ENCODE measurements at regions not wholly inside any gene's neighbourhood (a gene's known extent, or its start where the extent isn't known, plus 50 kb on each side); places are given as distances from the start of the nearest gene placed in this dataset.

DNA sequence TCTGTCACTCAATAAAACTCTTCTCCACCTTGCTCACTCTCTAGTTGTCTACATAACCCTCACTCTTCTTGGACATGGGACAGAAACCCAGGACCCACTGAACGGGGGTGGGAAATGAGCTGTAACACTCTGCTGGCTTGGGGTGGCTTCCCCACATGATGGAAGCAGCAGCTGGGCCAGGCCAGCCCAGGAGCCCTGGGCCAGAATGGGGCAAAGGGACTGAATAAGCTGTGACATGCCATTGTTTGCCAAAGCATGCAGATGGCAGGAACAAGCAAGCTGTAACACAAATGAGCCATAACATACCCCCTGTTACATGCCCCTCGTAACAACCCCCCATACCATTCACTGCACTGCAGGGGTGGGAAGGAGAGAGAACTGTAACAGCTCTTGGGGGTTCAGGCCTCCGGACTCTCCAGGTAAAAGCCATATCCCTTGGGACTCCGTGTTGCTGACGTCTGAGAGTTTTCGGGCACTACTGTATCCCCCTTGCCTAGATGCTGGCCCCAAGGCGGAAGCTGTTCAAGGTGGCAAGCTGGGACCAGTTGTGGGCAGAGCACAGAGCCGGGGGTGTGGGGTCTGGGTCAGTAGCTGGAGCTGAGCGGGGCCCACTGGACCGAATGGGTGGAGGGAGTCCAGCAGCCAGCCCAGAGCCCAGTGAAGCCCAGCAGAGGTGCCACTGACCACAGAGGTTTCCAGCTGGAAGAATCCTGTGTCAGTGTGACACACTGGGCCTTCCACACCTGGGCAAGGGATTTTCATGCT is 56.1 kb upstream of the DMRTB1 start:
- peaks cover 12% of the 10 kb centered on the region for H3K27me3 Mint-ChIP-seq (ENCODE audit: low read depth)
- H3K36me3 Mint-ChIP-seq (ENCODE audit: low read depth) = no peaks in the 10 kb centered on the region
- no peak overlapping the region for H3K27ac Mint-ChIP-seq (ENCODE audit: unreplicated experiment)
- H3K4me3 Mint-ChIP-seq (ENCODE audit: unreplicated experiment) = no peak overlapping the region
- H3K9me3 Mint-ChIP-seq (ENCODE audit: low read depth) = no peaks in the 10 kb centered on the region
- no peak for DNase-seq (ENCODE audit: low spot score)
- TF ChIP-seq, protein P1, sequence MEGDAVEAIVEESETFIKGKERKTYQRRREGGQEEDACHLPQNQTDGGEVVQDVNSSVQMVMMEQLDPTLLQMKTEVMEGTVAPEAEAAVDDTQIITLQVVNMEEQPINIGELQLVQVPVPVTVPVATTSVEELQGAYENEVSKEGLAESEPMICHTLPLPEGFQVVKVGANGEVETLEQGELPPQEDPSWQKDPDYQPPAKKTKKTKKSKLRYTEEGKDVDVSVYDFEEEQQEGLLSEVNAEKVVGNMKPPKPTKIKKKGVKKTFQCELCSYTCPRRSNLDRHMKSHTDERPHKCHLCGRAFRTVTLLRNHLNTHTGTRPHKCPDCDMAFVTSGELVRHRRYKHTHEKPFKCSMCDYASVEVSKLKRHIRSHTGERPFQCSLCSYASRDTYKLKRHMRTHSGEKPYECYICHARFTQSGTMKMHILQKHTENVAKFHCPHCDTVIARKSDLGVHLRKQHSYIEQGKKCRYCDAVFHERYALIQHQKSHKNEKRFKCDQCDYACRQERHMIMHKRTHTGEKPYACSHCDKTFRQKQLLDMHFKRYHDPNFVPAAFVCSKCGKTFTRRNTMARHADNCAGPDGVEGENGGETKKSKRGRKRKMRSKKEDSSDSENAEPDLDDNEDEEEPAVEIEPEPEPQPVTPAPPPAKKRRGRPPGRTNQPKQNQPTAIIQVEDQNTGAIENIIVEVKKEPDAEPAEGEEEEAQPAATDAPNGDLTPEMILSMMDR (IDR thresholded peaks at IDR 0.05) = no peak
- peaks cover 6% of the 10 kb centered on the region for H3K4me1 Mint-ChIP-seq (ENCODE audit: low read depth)

GRCh38 chr1:53405737-53406136 is 53.5 kb upstream of the DMRTB1 start:
- Mint-ChIP-seq H3K4me3 (ENCODE audit: unreplicated experiment) (no peak overlapping the region), H3K27me3 (ENCODE audit: low read depth) (peaks cover 12% of the 10 kb centered on the region), H3K4me1 (ENCODE audit: low read depth) (peaks cover 19% of the 10 kb centered on the region), H3K36me3 (ENCODE audit: low read depth) (no peaks in the 10 kb centered on the region), H3K27ac (ENCODE audit: unreplicated experiment) (no peak overlapping the region), H3K9me3 (ENCODE audit: low read depth) (no peaks in the 10 kb centered on the region)
- DNase-seq (ENCODE audit: low spot score) = no peak
- TF ChIP-seq, protein P1 (IDR thresholded peaks at IDR 0.05) = no peak

DNA sequence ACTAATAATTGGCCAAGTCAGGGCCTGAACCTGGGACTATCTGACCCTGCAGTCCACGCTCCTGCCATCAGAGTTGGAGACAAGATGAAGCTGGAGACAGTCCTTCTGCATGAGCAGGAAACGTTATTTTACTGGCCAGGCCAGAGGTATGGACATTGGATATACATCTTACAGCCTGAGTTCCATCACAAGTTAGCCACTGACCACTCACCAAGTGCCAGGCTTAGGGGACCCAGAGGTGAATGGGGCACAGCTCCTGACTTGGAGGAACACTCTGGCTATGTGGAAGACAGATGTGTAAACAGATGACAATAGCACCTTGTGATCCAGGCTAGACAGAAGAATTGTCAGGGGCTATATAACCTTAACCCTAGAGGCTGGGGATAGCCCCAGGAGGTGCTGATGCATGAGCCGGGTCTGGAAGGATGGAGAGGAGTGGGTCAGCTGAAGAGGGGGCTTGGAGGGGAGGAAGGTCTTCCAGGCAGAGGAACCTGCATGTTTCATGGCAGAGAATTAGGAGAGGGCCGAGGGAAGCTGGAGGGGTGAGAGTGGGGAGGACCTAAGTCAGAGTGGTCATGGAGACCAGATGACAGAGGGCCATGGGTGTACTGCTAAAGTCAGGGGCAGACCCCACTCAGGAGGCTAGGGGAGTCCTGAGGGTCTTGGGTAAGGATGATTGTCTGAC is 52.5 kb upstream of the DMRTB1 start:
- peaks cover 18% of the 10 kb centered on the region for H3K4me1 Mint-ChIP-seq (ENCODE audit: low read depth)
- no peaks in the 10 kb centered on the region for H3K36me3 Mint-ChIP-seq (ENCODE audit: low read depth)
- no peak for DNase-seq (ENCODE audit: low spot score)
- no peaks in the 10 kb centered on the region for H3K9me3 Mint-ChIP-seq (ENCODE audit: low read depth)
- H3K4me3 Mint-ChIP-seq (ENCODE audit: unreplicated experiment) = no peak overlapping the region
- peaks cover 12% of the 10 kb centered on the region for H3K27me3 Mint-ChIP-seq (ENCODE audit: low read depth)
- TF ChIP-seq, protein P1 (IDR thresholded peaks at IDR 0.05) = no peak
- H3K27ac Mint-ChIP-seq (ENCODE audit: unreplicated experiment) = no peak overlapping the region

GRCh38 chr1:53408013-53408754 is 51.0 kb upstream of the DMRTB1 start:
- TF ChIP-seq, protein P1 (IDR thresholded peaks at IDR 0.05) = no peak
- no peak overlapping the region for H3K27ac Mint-ChIP-seq (ENCODE audit: unreplicated experiment)
- no peak overlapping the region for H3K4me3 Mint-ChIP-seq (ENCODE audit: unreplicated experiment)
- H3K9me3 Mint-ChIP-seq (ENCODE audit: low read depth) = no peaks in the 10 kb centered on the region
- peaks cover 12% of the 10 kb centered on the region for H3K27me3 Mint-ChIP-seq (ENCODE audit: low read depth)
- no peak for DNase-seq (ENCODE audit: low spot score)
- peaks cover 33% of the 10 kb centered on the region for H3K4me1 Mint-ChIP-seq (ENCODE audit: low read depth)
- no peaks in the 10 kb centered on the region for H3K36me3 Mint-ChIP-seq (ENCODE audit: low read depth)

DNA sequence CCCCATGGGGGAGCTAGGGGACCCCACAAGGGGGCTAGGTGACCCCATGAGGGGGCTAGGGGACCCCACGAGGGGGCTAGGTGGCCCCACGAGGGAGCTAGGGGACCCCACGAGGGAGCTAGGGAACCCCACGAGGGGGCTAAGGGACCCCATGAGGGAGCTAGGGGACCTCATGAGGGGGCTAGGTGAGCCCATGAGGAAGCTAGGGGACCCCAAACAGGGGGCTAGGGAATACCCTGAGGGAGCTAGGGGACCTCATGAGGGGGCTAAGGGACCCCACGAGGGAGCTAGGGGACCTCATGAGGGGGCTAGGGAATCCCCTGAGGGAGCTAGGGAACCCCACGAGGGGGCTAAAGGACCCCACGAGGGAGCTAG is 50.5 kb upstream of the DMRTB1 start:
- H3K4me3 Mint-ChIP-seq (ENCODE audit: unreplicated experiment) = no peak overlapping the region
- TF ChIP-seq, protein P1 (IDR thresholded peaks at IDR 0.05) = no peak
- H3K36me3 Mint-ChIP-seq (ENCODE audit: low read depth) = no peaks in the 10 kb centered on the region
- peaks cover 12% of the 10 kb centered on the region for H3K27me3 Mint-ChIP-seq (ENCODE audit: low read depth)
- no peak overlapping the region for H3K27ac Mint-ChIP-seq (ENCODE audit: unreplicated experiment)
- H3K9me3 Mint-ChIP-seq (ENCODE audit: low read depth) = no peaks in the 10 kb centered on the region
- DNase-seq (ENCODE audit: low spot score) = no peak
- H3K4me1 Mint-ChIP-seq (ENCODE audit: low read depth) = peaks cover 38% of the 10 kb centered on the region
